Non-pigmented ciliary epithelial cell (primary cell): ENCODE measurements at regions not wholly inside any gene's neighbourhood (a gene's known extent, or its start where the extent isn't known, plus 50 kb on each side); places are given as distances from the start of the nearest gene placed in this dataset.
"Not testable (repeated sequence)": the region's sequence is repeated elsewhere in the genome, so short reads cannot be mapped to it uniquely, and the experiment has no call there.

Source experiments
- DNase-seq: peaks from one replicate; pipeline ENCODE4 v3.0.0-alpha.2; 2010; ENCODE audit warnings: low read depth

DNA sequence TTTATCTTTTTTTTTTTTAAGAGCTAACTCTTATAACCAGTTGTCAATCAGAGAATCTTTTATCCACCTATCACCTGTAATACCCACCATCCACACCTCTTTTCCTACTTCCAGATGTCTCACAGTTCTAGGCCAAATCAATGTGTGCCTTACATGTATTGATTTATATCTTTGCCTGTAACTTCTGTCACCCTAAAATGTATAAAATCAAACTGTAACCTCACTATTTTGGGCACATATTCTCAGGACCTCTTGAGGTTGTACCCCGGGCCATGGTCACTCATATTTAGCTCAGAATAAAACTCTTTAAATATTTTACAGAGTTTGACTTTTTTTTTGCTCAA lies 404.7 kb upstream of the RORB start:
- no peak for DNase-seq

DNA sequence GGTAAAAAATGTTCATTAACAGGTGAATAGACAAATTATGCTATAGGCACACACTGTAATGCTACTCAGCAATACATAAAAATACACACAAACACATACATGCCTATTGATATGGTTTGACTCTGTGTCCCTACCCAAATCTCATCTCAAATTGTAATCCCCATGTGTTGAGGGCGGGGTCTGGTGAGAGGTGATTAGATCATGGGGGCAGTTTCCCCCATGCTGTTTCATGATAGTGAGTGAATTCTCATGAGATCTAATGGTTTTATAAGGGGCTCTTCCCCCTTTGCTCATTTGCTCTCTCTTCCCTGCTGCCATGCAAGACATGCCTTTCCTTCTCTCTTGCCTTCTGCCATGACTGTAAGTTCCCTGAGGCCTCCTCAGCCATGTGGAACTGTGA lies 403.1 kb upstream of the RORB start:
- DNase-seq, result not testable (repeated sequence)

DNA sequence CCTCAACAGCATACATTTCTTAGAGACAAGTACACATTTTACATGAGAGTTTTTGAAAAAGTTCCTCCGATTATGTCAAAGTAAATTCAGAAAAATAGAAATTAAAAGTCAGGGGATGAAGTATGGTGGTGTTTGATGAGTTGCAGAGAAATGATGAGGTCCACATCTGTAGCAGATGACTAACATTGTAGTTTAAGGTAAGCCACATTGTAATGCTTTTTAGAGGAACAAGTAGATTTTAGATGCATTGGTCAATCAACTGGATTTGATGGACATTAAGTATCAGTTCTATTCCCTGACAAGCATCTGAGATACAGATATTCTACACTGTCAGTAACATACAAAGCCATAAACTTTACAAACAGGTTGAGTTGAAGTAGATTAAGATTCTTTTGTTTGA lies 402.4 kb upstream of the RORB start:
- DNase-seq, result no peak

DNA sequence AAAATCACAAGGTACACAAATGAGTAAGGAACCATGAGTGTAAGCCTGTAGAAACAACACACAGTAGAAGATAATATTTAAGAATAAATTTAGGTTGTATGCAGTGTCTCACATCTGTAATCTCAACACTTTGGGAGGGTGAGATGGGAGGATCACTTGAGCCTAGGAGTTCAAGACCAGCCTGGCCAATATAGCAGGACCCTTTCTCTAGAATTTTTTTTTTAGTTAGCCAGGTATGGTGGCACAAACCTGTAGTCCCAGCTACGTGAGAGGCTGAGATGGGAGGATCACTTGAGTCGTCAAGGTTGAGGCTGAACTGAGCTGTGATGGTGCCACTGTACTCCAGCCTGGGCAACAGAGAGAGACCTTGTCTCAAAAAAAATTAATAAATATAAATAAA lies 401.2 kb upstream of the RORB start:
- DNase-seq, result no peak

DNA sequence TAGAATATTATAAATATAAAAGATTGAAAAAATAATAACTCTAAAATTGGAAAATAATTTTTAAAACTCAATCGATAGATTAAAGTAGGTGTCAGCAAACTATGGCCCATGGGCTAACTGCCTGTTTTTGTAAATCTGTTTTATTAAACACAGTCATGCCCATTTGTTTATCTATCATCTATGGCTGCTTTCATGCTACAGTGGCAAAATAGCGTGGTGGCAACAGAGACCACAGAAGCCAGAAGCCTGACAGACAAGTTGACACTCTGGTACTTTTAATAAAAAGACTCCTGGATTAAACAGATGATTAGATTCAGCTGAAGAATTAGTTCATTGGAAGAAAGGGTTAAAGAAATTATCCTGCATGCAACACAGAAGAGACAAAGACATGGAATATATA lies 400.7 kb upstream of the RORB start:
- DNase-seq, result no peak

DNA sequence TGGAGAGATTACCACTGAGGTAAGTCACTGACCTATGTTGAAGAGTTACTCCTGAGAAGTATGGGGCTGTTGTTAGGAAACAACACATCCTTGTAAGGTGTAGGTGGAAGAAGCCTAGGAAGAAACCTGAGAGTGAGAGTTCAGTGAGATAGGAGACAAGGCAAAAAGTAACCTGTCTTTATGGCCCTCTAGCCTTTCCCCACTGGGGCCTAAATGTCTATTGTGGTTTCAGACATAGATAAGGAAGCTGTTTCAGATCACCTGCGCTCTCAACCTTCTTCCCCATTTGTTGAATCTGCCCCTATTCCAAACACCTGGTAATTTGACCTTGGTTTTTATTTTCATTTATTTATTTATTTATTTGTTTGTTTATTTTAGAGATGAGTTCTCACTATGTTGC lies 397.1 kb upstream of the RORB start:
- DNase-seq, result no peak

DNA sequence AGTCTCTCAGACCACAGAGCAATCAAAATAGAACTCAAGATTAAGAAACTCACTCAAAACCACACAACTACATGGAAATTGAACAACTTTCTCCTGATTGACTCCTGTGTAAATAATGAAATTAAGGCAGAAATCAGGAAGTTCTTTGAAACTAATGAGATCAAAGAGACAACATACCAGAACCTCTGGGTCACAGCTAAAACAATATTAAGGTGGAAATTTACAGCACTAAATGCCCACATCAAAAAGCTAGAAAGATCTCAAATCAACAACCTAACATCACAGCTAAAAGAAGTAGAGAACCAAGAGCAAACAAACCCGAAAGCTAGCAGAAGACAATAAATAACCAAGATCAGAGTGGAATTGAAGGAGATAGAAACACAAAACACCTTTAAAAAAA lies 395.0 kb upstream of the RORB start:
- not testable (repeated sequence) for DNase-seq

DNA sequence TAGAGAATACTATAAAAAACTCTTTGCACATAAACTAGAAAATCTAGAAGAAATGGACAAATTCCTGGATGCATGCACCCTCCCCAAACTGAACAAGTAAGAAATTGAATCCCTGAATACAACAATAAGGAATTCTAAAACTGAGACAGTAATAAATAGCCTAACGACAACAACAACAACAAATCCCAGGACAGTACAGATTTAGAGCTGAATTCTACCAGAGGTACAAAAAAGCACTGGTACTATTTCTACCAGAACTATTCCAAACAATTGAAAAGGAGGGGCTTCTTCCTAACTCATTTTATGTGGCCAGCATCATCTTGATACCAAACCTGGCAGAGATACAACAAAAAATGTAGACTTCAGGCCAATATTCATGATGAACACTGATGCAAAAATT lies 394.4 kb upstream of the RORB start:
- no peak for DNase-seq

DNA sequence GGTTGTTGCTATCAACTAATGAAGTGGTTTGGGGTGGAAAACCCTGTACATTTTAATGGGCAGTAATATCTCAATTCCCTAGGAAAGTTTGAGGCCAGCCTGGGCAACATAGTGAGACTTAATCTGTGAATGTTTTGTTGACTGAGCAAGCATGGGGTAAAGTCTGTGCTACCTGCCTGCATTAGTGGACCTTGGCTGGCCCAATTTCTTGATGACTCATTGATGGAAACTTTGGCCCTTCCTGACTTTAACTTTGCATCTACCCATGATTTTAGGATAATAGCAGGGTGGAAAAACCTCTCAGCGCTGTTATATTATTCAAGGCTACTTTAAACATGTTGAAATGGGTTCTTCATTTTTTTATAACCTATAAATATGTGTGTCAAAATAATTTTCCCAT lies 389.4 kb upstream of the RORB start:
- DNase-seq, result no peak

DNA sequence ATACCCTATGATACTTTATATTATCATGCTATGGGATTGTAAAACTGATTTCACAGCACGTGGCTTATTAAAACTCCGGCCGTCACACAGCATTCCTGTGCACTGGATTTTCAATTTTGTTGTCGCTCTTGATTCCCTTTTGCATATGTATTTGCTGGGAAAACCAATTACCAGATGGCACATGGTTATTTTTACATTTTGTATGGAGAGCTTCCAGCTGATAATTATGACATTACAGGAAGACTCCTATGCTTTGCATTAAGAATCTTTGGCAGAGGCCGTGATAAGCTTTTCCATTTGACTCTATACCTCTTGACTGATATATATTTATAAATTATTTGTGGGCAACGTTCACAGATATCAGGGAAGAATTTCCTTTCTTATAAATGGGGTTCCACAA lies 381.2 kb upstream of the RORB start:
- DNase-seq, result no peak

DNA sequence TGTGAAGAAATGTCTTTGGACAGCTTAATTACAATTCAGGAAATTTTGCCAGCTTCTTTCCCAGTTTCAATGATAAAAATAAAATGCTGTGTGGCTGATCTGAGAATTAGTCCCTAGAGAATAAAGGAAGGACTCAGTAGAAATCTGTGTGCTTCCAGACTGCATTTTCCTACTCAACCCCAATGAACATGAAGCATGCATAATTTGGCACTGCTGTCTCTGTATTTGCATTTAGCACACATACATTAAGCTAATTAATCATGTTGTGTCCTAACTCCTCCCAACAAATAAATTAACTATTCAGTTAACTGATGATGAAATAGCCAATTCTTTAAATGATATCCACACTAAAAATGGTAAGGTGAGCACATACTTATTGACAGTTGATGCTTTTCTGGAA lies 380.0 kb upstream of the RORB start:
- DNase-seq, result no peak

DNA sequence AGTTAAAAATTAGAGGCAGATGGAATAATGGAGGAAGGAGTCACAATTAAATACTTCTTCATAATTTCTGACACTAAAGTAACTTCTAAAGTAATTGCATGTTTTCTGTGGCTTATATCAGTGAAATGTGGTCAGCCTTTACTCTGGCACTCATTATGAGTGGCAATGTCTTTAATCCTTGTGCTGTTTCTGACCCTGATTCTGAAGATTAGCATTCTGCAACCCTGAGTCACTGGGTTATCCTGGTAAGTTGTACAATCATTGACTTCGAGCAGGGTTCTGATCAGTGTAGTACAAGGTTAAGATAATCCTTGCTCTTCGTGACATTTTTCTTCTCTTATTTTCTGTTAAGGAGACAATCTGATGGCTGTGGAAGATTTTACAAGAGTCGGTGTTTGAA lies 379.4 kb upstream of the RORB start:
- peak; percentile 22 for DNase-seq

DNA sequence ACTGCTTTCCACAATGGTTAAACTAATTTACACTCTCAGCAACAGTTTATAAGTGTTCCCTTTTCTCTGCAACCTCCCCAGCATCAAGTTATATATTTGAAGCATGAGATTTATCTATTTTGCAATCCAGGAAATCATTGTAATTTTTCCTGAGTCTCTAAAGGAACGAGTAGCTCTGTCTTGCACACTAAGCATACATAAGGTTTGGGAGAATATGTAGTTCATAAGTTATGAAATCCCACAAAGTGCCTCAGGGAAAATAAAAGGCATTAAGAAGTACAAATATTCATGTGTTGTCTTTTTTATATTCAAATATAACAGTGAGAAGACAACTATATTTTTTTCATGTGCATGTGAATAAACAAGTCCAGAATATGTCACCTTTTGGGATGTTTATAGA lies 377.1 kb upstream of the RORB start:
- DNase-seq, result no peak

DNA sequence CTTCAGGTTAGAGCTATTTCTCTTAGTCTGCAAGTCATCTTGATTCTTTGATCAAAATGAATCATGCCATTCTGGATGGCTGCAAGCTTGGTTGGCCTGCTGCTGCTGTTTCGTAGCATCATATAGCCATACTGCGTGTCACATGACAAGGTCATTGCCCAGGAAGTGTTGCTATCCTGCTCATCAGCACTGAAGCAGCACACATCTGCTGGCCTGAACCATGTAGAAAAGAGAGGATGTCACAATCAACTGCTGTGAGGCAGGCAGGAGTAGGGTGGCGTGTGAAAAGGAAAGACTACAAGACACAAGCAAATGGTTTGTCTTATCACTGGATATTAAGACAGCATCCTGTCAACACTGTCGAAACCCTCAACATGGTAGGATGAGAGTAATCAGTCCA lies 376.7 kb upstream of the RORB start:
- DNase-seq, result no peak

DNA sequence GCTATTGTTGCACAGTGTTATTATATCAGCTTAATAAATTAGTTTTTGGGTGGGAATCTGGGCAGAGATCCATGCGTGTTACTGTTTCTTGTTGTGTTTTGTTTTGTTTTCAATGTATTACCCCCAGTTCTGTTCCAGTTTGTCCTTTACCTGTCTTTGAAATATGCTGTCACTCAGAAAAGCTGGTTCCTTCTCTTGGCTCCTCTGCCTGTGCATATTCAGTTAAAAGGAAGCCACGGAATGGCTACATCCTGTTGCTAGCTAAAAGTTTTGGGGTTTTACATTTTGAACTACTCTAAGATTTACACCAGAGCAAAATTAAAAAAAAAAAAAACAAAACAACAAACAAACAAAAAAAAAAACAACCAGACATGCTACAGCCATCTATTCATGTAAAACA lies 374.9 kb upstream of the RORB start:
- no peak for DNase-seq

DNA sequence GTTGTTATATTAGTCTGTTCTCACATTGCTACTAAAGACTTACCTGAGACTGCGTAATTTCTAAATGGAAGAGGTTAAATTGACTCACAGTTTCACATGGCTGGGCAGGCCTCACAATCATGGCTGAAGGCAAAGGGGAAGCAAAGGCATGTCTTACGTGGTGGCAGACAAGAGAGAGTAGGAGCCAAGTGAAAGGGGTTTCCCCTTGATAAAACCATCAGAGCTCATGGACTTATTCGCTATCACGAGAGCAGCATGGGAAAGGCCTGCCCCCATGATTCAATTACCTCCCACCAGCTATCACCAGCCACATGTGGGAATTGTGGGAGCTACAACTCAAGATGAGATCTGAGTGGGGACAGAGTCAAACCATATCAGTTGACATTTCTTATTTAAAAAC lies 374.5 kb upstream of the RORB start:
- no peak for DNase-seq

DNA sequence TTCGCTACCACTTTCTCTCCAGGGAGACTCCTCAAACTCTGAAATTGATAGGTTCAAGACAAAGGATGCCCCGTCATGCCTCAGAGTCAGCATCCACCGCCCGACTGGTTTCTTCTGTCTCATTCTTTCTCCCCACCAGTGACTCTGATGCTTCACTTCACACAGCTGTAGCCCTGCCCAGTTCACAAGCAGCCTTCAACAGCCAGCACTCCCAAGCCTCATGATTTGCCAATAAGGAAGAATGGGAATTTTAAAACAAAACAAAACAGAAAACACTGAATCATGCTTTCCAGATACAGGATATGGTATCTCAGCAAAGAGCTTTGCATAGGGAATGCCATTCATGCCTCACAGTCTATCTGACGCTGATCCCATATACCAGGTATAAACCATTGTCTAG lies 371.2 kb upstream of the RORB start:
- DNase-seq, result no peak

DNA sequence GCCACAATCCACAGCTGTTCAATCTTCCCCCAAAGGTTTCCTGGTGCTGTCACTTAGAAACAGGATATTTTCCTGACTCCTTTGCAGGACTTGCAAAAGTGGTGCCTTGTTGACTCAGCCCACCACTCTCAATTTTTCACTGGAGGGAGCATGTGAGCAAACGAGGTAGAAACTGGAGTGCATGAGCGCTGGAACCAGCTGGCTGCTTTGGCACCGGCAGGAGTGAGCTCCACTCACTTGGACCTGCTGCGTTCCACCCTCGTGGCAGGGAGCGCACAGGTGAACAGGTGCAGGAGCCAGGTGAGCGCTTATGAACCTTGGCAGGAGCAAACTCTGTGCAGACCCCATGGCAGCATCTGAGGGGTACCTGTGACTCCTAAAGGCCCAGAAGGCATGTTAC lies 364.1 kb upstream of the RORB start:
- no peak for DNase-seq

DNA sequence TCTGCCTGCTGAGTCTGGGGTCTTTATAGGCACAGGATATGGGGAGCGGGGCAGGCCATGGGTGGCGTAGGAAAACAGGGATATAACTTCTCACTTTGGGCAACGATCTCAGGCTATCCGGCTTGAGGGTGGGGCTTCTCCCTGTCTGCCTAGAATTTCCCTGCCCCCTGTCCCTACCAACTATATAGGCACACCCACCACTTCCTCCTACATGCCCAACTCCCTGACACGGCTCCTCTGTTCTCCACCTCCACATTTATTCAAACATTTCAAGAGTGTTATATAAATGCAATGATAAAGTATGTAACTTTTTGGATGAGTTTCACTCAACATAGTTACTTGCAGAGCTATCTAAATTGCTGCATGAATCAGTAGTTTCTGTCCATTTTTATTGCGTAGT lies 363.2 kb upstream of the RORB start:
- DNase-seq, result no peak

DNA sequence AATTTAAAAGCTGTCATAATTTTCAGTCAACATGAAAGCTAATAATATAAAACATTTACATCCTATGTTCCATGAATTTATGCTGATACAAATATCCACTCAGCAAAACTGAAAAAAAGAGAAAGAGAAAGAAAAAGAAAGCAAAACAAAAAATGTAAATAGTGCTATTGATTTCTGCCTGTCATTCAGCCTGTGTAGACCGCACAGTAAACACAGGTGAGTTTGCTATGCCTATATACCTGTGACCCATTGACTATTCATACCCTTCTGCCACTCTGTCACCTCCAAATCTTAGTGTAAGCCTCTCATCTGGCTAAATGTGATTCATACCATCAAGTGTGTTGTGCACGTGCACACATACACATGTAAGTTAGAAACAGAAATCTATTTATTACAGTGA lies 359.0 kb upstream of the RORB start:
- DNase-seq, result no peak

DNA sequence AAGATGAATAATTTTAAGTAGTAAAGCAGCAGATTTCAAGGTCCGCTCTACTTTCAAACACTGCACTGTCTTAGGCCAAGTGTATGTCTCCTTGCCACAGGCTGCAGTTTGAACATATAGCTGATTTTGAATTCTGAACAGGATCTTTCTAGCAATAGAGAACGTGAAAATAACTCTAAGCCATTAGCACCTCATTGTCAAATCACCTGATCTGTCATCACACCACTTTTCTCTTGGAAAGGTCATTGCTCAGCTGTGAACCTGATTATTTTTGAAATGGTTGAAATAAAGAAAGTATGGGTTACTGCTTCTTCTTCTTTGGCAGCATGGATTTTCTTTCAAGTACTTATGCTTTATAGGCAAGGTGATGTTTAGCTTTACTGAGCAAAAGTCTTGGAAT lies 357.0 kb upstream of the RORB start:
- DNase-seq, result no peak

DNA sequence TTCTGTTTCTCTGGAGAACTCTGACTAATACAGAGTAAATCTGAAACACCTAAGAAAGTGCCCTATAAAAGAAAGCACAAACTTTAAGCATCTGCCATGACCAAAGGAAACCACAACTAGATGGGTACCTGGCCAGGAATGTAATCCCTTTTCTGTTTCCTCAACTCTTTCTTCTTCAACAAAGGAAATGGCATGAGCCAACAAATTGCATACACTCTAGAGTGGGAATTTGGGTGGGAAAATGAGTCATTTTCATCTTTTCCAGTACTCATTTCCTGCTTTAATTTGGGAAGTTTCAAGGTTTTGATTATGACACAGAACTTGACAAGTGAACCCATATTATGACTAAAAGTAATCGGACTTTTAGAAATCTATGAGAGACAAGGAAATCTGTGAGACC lies 349.2 kb upstream of the RORB start:
- DNase-seq, result no peak

DNA sequence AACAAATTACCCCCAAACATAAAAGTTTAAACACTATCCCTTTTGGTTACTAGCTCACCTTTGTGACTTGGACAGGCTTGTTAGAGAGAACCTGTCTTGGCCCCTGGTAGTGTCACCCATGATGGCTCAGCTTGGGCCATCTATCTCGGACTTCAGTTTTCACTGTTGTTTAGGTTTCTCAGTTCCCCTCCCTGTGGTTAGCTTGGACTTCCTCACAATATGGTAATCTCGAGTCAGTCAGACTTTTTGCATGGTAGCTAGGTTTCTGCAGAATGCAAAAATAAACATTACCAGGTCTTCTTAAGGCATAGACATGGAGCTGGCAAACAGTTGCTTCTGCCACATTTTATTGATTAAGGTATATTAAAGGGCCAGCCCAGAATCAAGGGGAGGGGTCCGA lies 324.3 kb upstream of the RORB start:
- no peak for DNase-seq

DNA sequence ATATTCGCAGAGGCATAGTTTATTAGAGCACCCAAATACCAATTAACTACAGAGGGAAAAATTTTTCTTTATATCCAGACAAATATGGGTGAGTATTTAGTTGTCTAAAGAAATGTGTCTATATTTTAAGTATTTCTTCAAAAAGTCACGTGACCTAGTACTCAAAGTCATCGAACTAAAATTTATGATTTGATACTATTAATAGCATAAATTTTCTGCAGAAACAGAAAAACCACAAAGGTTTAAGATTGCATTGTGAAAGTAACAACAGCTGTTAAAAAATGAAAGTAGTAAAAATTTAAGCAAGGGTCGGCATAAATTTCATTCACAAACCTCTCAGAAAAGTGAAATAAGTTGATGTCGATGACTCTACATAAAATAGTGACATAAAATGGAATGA lies 323.9 kb upstream of the RORB start:
- DNase-seq, result no peak

DNA sequence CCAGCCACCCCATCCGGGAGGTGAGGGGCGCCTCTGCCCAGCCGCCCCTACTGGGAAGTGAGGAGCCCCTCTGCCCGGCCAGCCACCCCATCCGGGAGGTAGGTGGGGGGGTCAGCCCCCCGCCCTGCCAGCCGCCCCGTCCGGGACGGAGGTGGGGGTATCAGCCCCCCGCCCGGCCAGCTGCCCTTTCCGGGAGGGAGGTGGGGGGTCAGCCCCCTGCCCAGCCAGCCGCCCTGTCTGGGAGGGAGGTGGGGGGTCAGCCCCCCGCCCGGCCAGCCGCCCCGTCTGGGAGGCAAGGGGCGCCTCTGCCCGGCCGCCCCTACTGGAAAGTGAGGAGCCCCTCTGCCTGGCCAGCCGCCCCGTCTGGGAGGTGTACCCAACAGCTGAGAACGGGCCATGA lies 299.4 kb upstream of the RORB start:
- DNase-seq, result not testable (repeated sequence)

DNA sequence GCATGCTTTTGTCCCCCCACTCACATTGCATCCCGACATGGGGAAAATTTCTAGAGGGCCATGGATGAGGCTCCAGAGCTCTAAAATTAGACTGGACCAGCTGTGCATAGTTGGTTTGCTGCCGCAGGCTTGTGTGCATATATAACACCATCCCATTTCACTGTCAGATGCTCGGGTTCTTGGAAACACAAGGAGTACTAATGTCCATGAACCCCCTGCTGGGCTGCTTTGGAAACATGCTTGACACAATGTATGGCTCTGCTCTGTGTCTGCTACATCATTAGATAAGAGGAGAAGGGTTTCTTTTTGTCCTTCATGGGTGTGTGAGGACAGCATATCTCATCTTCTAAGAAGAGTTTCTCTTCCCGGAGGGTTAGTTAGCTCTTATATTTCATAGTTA lies 292.1 kb upstream of the RORB start:
- no peak for DNase-seq
